A673 (cell line): ENCODE measurements at regions not wholly inside any gene's neighbourhood (a gene's known extent, or its start where the extent isn't known, plus 50 kb on each side); places are given as distances from the start of the nearest gene placed in this dataset.

Experiments
- CTCF ChIP-seq: fragments of 300-800, 200-600 bp; sonication (generic); conservative IDR thresholded peaks from 2 replicates; pipeline ENCODE4 v1.5.1; 2017; ENCODE audit warnings: low read depth, mild to moderate bottlenecking, antibody characterized with exemption, low read length, moderate library complexity, mixed read lengths
- EZH2 ChIP-seq: fragments of 200-600 bp; sonication (generic); IDR thresholded peaks from 2 replicates; pipeline ENCODE4 v1.6.1; 2017; ENCODE audit warnings: borderline replicate concordance, low read depth, mild to moderate bottlenecking, mixed read lengths, antibody characterized with exemption, low read length; ENCODE audit not compliant: poor library complexity, severe bottlenecking

- TF ChIP-seq CTCF: no peak
- no peak for TF ChIP-seq EZH2
Measured at GRCh38 chr15:25188551-25189101, 233.8 kb downstream of the SNRPN start.
